Colonic mucosa (tissue), 4 donors: ENCODE measurements at regions not wholly inside any gene's neighbourhood (a gene's known extent, or its start where the extent isn't known, plus 50 kb on each side); places are given as distances from the start of the nearest gene placed in this dataset.

Experiments used
- DNase-seq: peaks from one replicate; pipeline ENCODE4 v3.0.0-alpha.2; 2020
- H3K27ac ChIP-seq: fragments of 200-600 bp; one replicate; pipeline ENCODE4 v1.8.0; 2021
- H3K27me3 ChIP-seq: fragments of 200-600 bp; one replicate; pipeline ENCODE4 v1.8.0; 2021
- H3K36me3 ChIP-seq: fragments of 200-600 bp; one replicate; pipeline ENCODE4 v1.8.0; 2021
- H3K4me1 ChIP-seq: fragments of 200-600 bp; one replicate; pipeline ENCODE4 v1.8.0; 2021; ENCODE audit warnings: mild to moderate bottlenecking
- H3K4me3 ChIP-seq: fragments of 200-600 bp; one replicate; pipeline ENCODE4 v1.8.0; 2021
- H3K9ac ChIP-seq, 2 donors: one replicate each; pipeline ENCODE4 v1.7.0; 2013; ENCODE audit warnings: control low read depth in 2 of 2, low read depth in 2 of 2, low read length in 2 of 2
- H3K9me3 ChIP-seq: fragments of 200-600 bp; one replicate; pipeline ENCODE4 v1.8.0; 2021
- intact Hi-C: fragments of 100-400 bp; cut with DNase I; formaldehyde crosslinking; loops from one replicate; pipeline ENCODE4 v1.14.1; 2022
- TF ChIP-seq, protein P1 (sequence below): fragments of 200-600 bp; IDR thresholded peaks from one replicate; pipeline ENCODE4 v1.8.0; 2022; ENCODE audit warnings: antibody characterized with exemption, mild to moderate bottlenecking
- donor health status: healthy.
- donor health status: DM: no; HTN: no; CAD: no.
- donor health status: DM: no; HTN: no; CAD: no.

DNA sequence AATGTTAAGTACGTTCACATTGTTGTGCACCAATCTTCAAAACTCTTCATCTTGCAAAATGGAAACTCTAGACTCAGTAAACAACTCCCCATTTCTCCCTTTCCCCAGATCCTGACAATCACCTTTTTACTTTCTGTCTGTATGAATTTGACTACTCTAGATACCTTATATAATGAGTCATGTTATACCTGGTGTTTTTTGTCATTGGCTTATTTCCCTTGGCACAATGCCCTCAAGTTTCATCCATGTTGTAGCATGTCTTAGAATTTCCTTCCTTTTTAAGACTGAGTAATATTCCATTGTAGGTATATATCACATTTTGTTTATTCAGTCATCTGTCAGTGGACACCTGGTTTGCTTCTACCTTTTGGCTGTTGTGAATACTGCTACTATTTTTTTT is 399.5 kb downstream of the LMO4 start:
- H3K27ac ChIP-seq, result no peak overlapping the region
- H3K27me3 ChIP-seq, result no peaks in the 10 kb centered on the region
- no peaks in the 10 kb centered on the region for H3K4me1 ChIP-seq
- H3K36me3 ChIP-seq, result no peaks in the 10 kb centered on the region
- no peak overlapping the region for H3K9ac ChIP-seq
- TF ChIP-seq, protein P1, sequence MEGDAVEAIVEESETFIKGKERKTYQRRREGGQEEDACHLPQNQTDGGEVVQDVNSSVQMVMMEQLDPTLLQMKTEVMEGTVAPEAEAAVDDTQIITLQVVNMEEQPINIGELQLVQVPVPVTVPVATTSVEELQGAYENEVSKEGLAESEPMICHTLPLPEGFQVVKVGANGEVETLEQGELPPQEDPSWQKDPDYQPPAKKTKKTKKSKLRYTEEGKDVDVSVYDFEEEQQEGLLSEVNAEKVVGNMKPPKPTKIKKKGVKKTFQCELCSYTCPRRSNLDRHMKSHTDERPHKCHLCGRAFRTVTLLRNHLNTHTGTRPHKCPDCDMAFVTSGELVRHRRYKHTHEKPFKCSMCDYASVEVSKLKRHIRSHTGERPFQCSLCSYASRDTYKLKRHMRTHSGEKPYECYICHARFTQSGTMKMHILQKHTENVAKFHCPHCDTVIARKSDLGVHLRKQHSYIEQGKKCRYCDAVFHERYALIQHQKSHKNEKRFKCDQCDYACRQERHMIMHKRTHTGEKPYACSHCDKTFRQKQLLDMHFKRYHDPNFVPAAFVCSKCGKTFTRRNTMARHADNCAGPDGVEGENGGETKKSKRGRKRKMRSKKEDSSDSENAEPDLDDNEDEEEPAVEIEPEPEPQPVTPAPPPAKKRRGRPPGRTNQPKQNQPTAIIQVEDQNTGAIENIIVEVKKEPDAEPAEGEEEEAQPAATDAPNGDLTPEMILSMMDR, result no peak
- no peak for DNase-seq
- no peaks in the 10 kb centered on the region for H3K9me3 ChIP-seq
- intact Hi-C loops, result no loop called here
- H3K4me3 ChIP-seq, result no peak overlapping the region

DNA sequence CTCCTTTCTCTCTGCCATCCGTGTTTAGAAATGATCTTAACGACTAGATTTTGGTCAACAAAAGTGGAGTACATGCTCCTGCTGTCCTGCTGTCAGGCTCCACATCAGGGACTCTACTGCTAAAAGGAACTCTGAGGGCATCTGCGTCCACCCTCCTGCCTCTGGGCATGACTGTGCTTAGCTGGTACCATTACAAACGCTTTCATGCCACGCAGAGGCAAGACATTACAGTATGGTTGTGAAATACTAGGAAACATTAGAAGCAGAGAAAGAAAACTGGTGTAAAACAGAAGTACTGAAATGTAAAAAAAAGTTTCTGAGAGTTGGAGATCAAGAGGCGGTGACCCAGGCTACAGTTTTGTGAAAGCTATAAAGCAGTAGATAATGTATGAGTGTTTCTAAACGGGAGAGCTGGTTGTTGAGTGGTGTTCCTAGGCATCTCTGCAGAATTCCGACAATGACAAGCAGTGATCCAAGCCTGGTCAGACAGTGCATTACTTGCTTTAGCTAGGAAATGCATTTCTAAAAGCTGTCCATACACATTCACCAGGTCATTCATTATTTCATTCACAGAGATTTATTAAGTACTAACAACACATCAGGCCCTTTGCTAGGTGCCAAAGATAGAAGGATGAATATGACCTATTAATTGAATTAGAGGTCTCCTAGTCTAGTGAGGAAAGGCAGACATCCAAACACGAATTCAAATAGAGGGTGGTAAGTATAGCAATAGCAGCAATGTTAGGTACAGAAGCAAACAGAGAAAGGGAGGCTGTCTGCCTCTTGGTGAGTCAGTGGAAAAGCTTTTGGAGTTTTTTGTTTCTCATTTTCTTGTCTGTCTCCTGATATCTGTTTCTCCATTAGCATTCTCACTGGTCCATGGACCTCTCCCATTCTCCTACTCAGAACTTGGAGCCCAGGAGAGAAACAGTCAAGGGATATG is 401.9 kb downstream of the LMO4 start:
- Histone ChIP-seq H3K9ac (no peak overlapping the region), H3K4me1 (no peaks in the 10 kb centered on the region), H3K4me3 (no peak overlapping the region), H3K27me3 (no peaks in the 10 kb centered on the region), H3K27ac (no peak overlapping the region), H3K36me3 (no peaks in the 10 kb centered on the region), H3K9me3 (no peaks in the 10 kb centered on the region)
- TF ChIP-seq, protein P1, result no peak
- intact Hi-C loops, result no loop called here
- DNase-seq, result no peak

DNA sequence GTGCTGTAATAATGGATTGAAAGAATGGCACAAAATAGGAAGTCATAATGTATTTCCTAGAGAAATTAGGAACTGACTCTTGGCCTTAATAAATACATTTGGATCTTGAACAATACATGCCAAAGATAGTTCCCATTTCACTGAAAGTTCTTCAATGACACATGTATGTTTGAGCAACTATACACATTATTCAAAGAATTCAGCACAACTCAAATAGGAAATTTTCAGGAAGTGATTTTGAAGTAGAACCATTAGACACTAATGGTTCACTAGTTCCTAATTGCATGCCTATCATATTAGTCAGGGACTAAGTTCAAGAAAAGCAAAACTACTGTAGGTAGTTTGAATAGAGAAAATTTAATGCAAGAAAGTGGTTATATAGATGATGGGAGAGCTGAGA is 404.7 kb downstream of the LMO4 start:
- Histone ChIP-seq H3K36me3 (no peaks in the 10 kb centered on the region), H3K4me1 (no peaks in the 10 kb centered on the region), H3K27me3 (no peaks in the 10 kb centered on the region), H3K27ac (no peak overlapping the region), H3K9ac (no peak overlapping the region), H3K4me3 (no peak overlapping the region), H3K9me3 (no peaks in the 10 kb centered on the region)
- TF ChIP-seq, protein P1, result no peak
- no peak for DNase-seq
- intact Hi-C loops, result no loop called here

DNA sequence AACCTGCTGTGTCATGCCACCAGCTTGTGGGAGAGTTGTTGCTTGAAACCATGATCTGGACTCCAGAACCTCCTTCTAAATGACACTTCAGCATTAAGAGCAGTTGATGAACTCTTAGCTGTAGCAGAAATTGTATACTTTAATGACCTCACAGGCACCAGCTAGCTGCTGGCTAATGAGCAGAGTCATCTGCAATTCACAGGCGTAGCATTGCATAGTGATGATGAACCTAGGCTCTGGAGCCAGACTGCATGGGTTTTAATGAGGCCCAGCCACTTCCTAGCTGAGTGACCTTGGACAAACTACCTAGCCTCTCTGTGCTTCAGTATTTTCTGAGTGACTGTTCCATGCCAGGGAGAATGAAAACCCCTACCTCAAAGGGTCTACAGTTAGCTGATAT is 407.1 kb downstream of the LMO4 start:
- no peaks in the 10 kb centered on the region for H3K9me3 ChIP-seq
- no peak overlapping the region for H3K9ac ChIP-seq
- DNase-seq, result no peak
- no peak overlapping the region for H3K27ac ChIP-seq
- H3K4me1 ChIP-seq, result no peaks in the 10 kb centered on the region
- intact Hi-C loops, result no loop called here
- TF ChIP-seq, protein P1, result no peak
- no peaks in the 10 kb centered on the region for H3K36me3 ChIP-seq
- no peak overlapping the region for H3K4me3 ChIP-seq
- no peaks in the 10 kb centered on the region for H3K27me3 ChIP-seq

DNA sequence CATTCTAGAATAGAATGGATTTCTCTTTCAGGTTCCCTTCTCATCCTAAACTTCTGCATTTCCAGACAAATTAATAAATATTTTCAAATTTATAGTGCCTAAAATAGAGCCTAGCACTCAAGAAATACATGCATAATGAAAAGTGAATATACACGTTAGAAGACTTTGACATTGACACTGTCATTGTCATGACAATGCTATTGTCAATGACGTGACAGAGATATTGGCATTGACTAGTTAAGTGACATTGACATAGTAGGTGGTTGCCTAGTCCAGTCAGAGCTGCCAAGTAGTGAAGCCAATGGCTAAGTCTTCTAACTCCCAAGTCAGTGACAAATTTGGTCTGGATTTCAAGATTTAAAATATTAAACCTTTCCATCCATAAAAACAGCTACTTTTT is 410.5 kb downstream of the LMO4 start:
- Histone ChIP-seq H3K4me1 (no peaks in the 10 kb centered on the region), H3K36me3 (no peaks in the 10 kb centered on the region), H3K27me3 (no peaks in the 10 kb centered on the region), H3K9ac (no peak overlapping the region), H3K27ac (no peak overlapping the region), H3K4me3 (no peak overlapping the region), H3K9me3 (no peaks in the 10 kb centered on the region)
- no peak for DNase-seq
- TF ChIP-seq, protein P1, result no peak
- intact Hi-C loops, result no loop called here
